GM23338 (cell line): ENCODE measurements at regions not wholly inside any gene's neighbourhood (a gene's known extent, or its start where the extent isn't known, plus 50 kb on each side); places are given as distances from the start of the nearest gene placed in this dataset.

Experiments used
- ATAC-seq: fragments of 200-7000 bp; cut with Tn5 transposase; 3 replicates; pipeline ENCODE4 v1.9.1; 2020
- DNase-seq: peaks from one replicate; pipeline ENCODE4 v3.0.0-alpha.2; 2015; ENCODE audit warnings: low spot score
- H2AFZ ChIP-seq: fragments of 200-600 bp; sonication (generic); 2 replicates; pipeline ENCODE4 v1.8.0; 2016; ENCODE audit warnings: antibody characterized with exemption, mild to moderate bottlenecking, moderate library complexity
- H3F3A ChIP-seq: fragments of 200-600 bp; sonication (generic); replicated peaks from 2 replicates; pipeline ENCODE4 v1.8.0; 2017; ENCODE audit warnings: antibody characterized with exemption, mixed run types, low read depth
- H3K27ac ChIP-seq: fragments of 200-600 bp; sonication (generic); 2 replicates; pipeline ENCODE4 v1.6.1; 2016; ENCODE audit warnings: low read depth
- H3K27me3 ChIP-seq: fragments of 200-600 bp; sonication (generic); 2 replicates; pipeline ENCODE4 v1.8.0; 2016; ENCODE audit warnings: mild to moderate bottlenecking, mixed run types, moderate library complexity; ENCODE audit not compliant: insufficient read depth
- H3K36me3 ChIP-seq: fragments of 200-600 bp; sonication (generic); 2 replicates; pipeline ENCODE4 v1.8.0; 2016; ENCODE audit warnings: mild to moderate bottlenecking; ENCODE audit not compliant: insufficient read depth
- H3K4me1 ChIP-seq: fragments of 200-600 bp; sonication (generic); 2 replicates; pipeline ENCODE4 v1.8.0; 2016; ENCODE audit warnings: mild to moderate bottlenecking, moderate library complexity; ENCODE audit not compliant: insufficient read depth
- H3K4me2 ChIP-seq: fragments of 200-600 bp; sonication (generic); 2 replicates; pipeline ENCODE4 v1.7.1; 2017; ENCODE audit warnings: mixed run types
- H3K4me3 ChIP-seq: fragments of 200-600 bp; sonication (generic); 2 replicates; pipeline ENCODE4 v1.6.1; 2016; ENCODE audit warnings: mixed run types
- H3K79me2 ChIP-seq: fragments of 200-600 bp; sonication (generic); replicated peaks from 2 replicates; pipeline ENCODE4 v1.8.0; 2017; ENCODE audit warnings: mild to moderate bottlenecking; ENCODE audit not compliant: insufficient read depth
- H3K9me2 ChIP-seq: fragments of 200-600 bp; sonication (generic); 2 replicates; pipeline ENCODE4 v1.8.0; 2017; ENCODE audit not compliant: insufficient read depth
- H4K20me1 ChIP-seq: fragments of 200-600 bp; sonication (generic); replicated peaks from 2 replicates; pipeline ENCODE4 v1.8.0; 2017; ENCODE audit warnings: mild to moderate bottlenecking; ENCODE audit not compliant: insufficient read depth
- H3K27ac Mint-ChIP-seq: 2 replicates; pipeline ENCODE4 v1.8.0; 2020; ENCODE audit warnings: inconsistent platforms, mild to moderate bottlenecking, moderate library complexity, mixed read lengths
- H3K27me3 Mint-ChIP-seq: 3 replicates; pipeline ENCODE4 v1.8.0; 2022; ENCODE audit warnings: low read depth, mild to moderate bottlenecking, moderate library complexity, mixed read lengths, inconsistent platforms; ENCODE audit not compliant: insufficient read depth, poor library complexity
- H3K36me3 Mint-ChIP-seq: 3 replicates; pipeline ENCODE4 v1.8.0; 2021; ENCODE audit warnings: low read depth, mild to moderate bottlenecking, inconsistent platforms, moderate library complexity, mixed read lengths
- H3K4me1 Mint-ChIP-seq: 3 replicates; pipeline ENCODE4 v1.8.0; 2020; ENCODE audit warnings: mild to moderate bottlenecking, inconsistent platforms, mixed read lengths
- H3K4me3 Mint-ChIP-seq: 3 replicates; pipeline ENCODE4 v1.8.0; 2021; ENCODE audit warnings: moderate library complexity, mild to moderate bottlenecking, inconsistent platforms, mixed read lengths
- H3K9me3 Mint-ChIP-seq: 3 replicates; pipeline ENCODE4 v1.8.0; 2020; ENCODE audit warnings: moderate library complexity, mild to moderate bottlenecking, inconsistent platforms, mixed read lengths
- ETS1 ChIP-seq: IDR thresholded peaks from 2 replicates; pipeline ENCODE4 v1.6.1; 2016; ENCODE audit warnings: antibody characterized with exemption
- EZH2phosphoT487 ChIP-seq: fragments of 200-600 bp; sonication (generic); IDR thresholded peaks from one replicate; pipeline ENCODE4 v1.8.1; 2018; ENCODE audit warnings: antibody characterized with exemption; ENCODE audit not compliant: unreplicated experiment
- JUNB ChIP-seq: IDR thresholded peaks from one replicate; pipeline ENCODE4 v1.6.1; 2016; ENCODE audit warnings: antibody characterized with exemption; ENCODE audit not compliant: unreplicated experiment
- REST ChIP-seq: IDR thresholded peaks from one replicate; pipeline ENCODE4 v1.6.1; 2018; ENCODE audit warnings: antibody characterized with exemption; ENCODE audit not compliant: unreplicated experiment
- STAT1 ChIP-seq: IDR thresholded peaks from one replicate; pipeline ENCODE4 v1.6.1; 2016; ENCODE audit warnings: antibody characterized with exemption; ENCODE audit not compliant: unreplicated experiment
- ZNF114 ChIP-seq: fragments of 250-450 bp; sonication (Bioruptor Pico); IDR thresholded peaks from 2 replicates; pipeline ENCODE4 v1.5.0; 2020; ENCODE audit warnings: mild to moderate bottlenecking, moderate library complexity
- ZNF331 ChIP-seq: fragments of 250-450 bp; sonication (Bioruptor Pico); IDR thresholded peaks from 2 replicates; pipeline ENCODE4 v1.5.0; 2020; ENCODE audit warnings: low read depth, mild to moderate bottlenecking, moderate library complexity

GRCh38 chr11:24324211-24324610 is 172.6 kb upstream of the LUZP2 start:
- Histone ChIP-seq H3K9me2 (no peaks in the 10 kb centered on the region; the same call in 1 of the 2 replicates), H3K79me2 (no peaks in the 10 kb centered on the region), H3K36me3 (no peaks in the 10 kb centered on the region), H2AFZ (no peak overlapping the region), H3K4me2 (no peak overlapping the region), H3K27me3 (no peaks in the 10 kb centered on the region), H4K20me1 (no peaks in the 10 kb centered on the region), H3K4me3 (no peak overlapping the region), H3F3A (no peaks in the 10 kb centered on the region), H3K27ac (no peak overlapping the region), H3K4me1 (peaks cover 5% of the 10 kb centered on the region)
- H3K9me3 Mint-ChIP-seq = peaks cover 5% of the 10 kb centered on the region; the same call in 1 of the 3 replicates
- peaks cover 3% of the 10 kb centered on the region; the same call in 1 of the 3 replicates for H3K36me3 Mint-ChIP-seq
- ATAC-seq = no peak
- peaks cover 9% of the 10 kb centered on the region for H3K4me1 Mint-ChIP-seq
- no peak overlapping the region for H3K27ac Mint-ChIP-seq
- H3K4me3 Mint-ChIP-seq = no peak overlapping the region
- H3K27me3 Mint-ChIP-seq = peaks cover 3% of the 10 kb centered on the region
- peak; percentile 4 for DNase-seq
- no peak for TF ChIP-seq ETS1

GRCh38 chr11:24344222-24344621 is 152.6 kb upstream of the LUZP2 start:
- Mint-ChIP-seq H3K4me3 (no peak overlapping the region), H3K27ac (no peak overlapping the region), H3K27me3 (peaks cover 2% of the 10 kb centered on the region), H3K4me1 (no peaks in the 10 kb centered on the region), H3K36me3 (no peaks in the 10 kb centered on the region), H3K9me3 (no peaks in the 10 kb centered on the region)
- DNase-seq = peak; percentile 4
- TF ChIP-seq EZH2phosphoT487 = no peak
- no peaks in the 10 kb centered on the region for H3K36me3 ChIP-seq
- no peak overlapping the region for H3K4me3 ChIP-seq
- H3K27me3 ChIP-seq = no peaks in the 10 kb centered on the region
- no peaks in the 10 kb centered on the region; the same call in 1 of the 2 replicates for H3K9me2 ChIP-seq
- no peak overlapping the region for H3K4me2 ChIP-seq
- peak; percentile 59 for ATAC-seq
- no peaks in the 10 kb centered on the region for H3K79me2 ChIP-seq
- H3K27ac ChIP-seq = no peak overlapping the region
- no peaks in the 10 kb centered on the region for H4K20me1 ChIP-seq
- no peaks in the 10 kb centered on the region for H3K4me1 ChIP-seq
- H3F3A ChIP-seq = no peaks in the 10 kb centered on the region
- H2AFZ ChIP-seq = no peak overlapping the region

- Mint-ChIP-seq H3K9me3 (no peaks in the 10 kb centered on the region), H3K27ac (no peak overlapping the region), H3K4me3 (no peak overlapping the region), H3K4me1 (no peaks in the 10 kb centered on the region), H3K36me3 (no peaks in the 10 kb centered on the region), H3K27me3 (no peaks in the 10 kb centered on the region)
- Histone ChIP-seq H3K27me3 (no peaks in the 10 kb centered on the region), H3K4me1 (no peaks in the 10 kb centered on the region), H2AFZ (no peak overlapping the region), H3K4me3 (no peak overlapping the region), H3F3A (no peaks in the 10 kb centered on the region), H3K36me3 (no peaks in the 10 kb centered on the region), H3K4me2 (no peak overlapping the region), H3K27ac (no peak overlapping the region), H4K20me1 (no peaks in the 10 kb centered on the region), H3K9me2 (no peaks in the 10 kb centered on the region; the same call in 1 of the 2 replicates), H3K79me2 (no peaks in the 10 kb centered on the region)
- ATAC-seq (no peak), DNase-seq (no peak)
- no peak for TF ChIP-seq STAT1
- TF ChIP-seq ZNF331 (CRISPR knock-in tag) = no peak
- TF ChIP-seq ZNF114 (CRISPR knock-in tag) = no peak
- TF ChIP-seq EZH2phosphoT487 = no peak
- TF ChIP-seq JUNB = no peak
- no peak for TF ChIP-seq REST
Observed at GRCh38 chr11:24348908-24349307, 147.9 kb upstream of the LUZP2 start.
